Endodermal cell (in vitro differentiated cells): ENCODE measurements at regions not wholly inside any gene's neighbourhood (a gene's known extent, or its start where the extent isn't known, plus 50 kb on each side); places are given as distances from the start of the nearest gene placed in this dataset.

Source experiments
- DNase-seq: peaks from one replicate; pipeline ENCODE4 v3.0.0-alpha.2; 2017
- H3K27ac ChIP-seq: 2 replicates; pipeline ENCODE4 v1.5.1; 2013; ENCODE audit warnings: mild to moderate bottlenecking, low read depth, low read length, moderate library complexity
- H3K27me3 ChIP-seq: 2 replicates; pipeline ENCODE4 v1.6.1; 2013; ENCODE audit warnings: mild to moderate bottlenecking, low read length, moderate library complexity; ENCODE audit not compliant: insufficient read depth, control insufficient read depth, poor library complexity, severe bottlenecking
- H3K36me3 ChIP-seq: 2 replicates; pipeline ENCODE4 v1.7.0; 2013; ENCODE audit warnings: mild to moderate bottlenecking, low read length, moderate library complexity; ENCODE audit not compliant: control insufficient read depth, insufficient read depth
- H3K4me1 ChIP-seq: one replicate; pipeline ENCODE4 v1.7.0; 2013; ENCODE audit warnings: low read length; ENCODE audit not compliant: control insufficient read depth, insufficient read depth
- H3K4me3 ChIP-seq: 2 replicates; pipeline ENCODE4 v1.5.1; 2013; ENCODE audit warnings: mild to moderate bottlenecking, low read length, moderate library complexity
- H3K9ac ChIP-seq: 2 replicates; pipeline ENCODE4 v1.6.1; 2013; ENCODE audit warnings: mild to moderate bottlenecking, low read length, moderate library complexity; ENCODE audit not compliant: poor library complexity, severe bottlenecking; ENCODE audit errors: extremely low read depth
- H3K9me3 ChIP-seq: 2 replicates; pipeline ENCODE4 v1.6.1; 2013; ENCODE audit warnings: mild to moderate bottlenecking, low read length, moderate library complexity; ENCODE audit not compliant: control insufficient read depth
- H3K27ac Mint-ChIP-seq: 2 replicates; pipeline ENCODE4 v1.8.0; 2020; ENCODE audit warnings: mixed read lengths
- H3K27me3 Mint-ChIP-seq: 2 replicates; pipeline ENCODE4 v1.8.0; 2021; ENCODE audit warnings: mild to moderate bottlenecking, mixed read lengths; ENCODE audit not compliant: insufficient read depth
- H3K36me3 Mint-ChIP-seq: 2 replicates; pipeline ENCODE4 v1.8.0; 2020; ENCODE audit warnings: low read depth, mixed read lengths
- H3K4me1 Mint-ChIP-seq: 2 replicates; pipeline ENCODE4 v1.8.0; 2020; ENCODE audit warnings: mixed read lengths
- H3K4me3 Mint-ChIP-seq: 2 replicates; pipeline ENCODE4 v1.8.0; 2020; ENCODE audit warnings: mild to moderate bottlenecking, moderate library complexity, mixed read lengths
- H3K9me3 Mint-ChIP-seq: 2 replicates; pipeline ENCODE4 v1.8.0; 2020; ENCODE audit warnings: mild to moderate bottlenecking, mixed read lengths
- WGBS, 2 experiments: methylation state at CpG; one replicate each; pipeline versions ENCODE4 v1.1.5 to v1.1.7; 2013; ENCODE audit warnings: missing lambda C conversion rate in 2 of 2, mixed read lengths in 1 of 2; ENCODE audit not compliant: insufficient coverage in 1 of 2, insufficient read length in 1 of 2; 5-methylcytosine and 5-hydroxymethylcytosine counted together
- TF ChIP-seq, protein P1 (sequence below): fragments of 200-600 bp; sonication (generic); conservative IDR thresholded peaks from 2 replicates; pipeline ENCODE4 v1.5.0; 2021; ENCODE audit warnings: antibody characterized with exemption, mild to moderate bottlenecking

DNA sequence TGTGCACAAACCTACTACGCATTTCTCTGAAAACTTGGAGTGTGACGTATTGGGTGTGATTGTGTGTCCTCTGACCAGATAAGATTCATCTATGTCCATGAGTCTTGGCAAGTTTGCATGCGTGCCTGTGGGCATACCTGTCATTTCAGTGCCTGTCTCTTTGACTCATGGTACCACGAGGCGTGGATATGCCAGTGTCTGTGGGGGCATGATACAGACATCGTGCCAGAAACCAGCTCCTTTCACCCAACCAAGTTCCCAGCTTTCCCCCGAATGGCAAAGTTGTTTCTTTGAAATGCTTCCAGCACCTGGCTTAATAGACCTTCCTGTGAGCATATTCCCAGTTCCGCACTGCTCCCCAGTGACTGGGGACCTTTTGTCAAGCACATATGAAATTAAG, 241.9 kb upstream of the MVB12B start:
- DNase-seq, result no peak
- Mint-ChIP-seq H3K27ac (no peak overlapping the region), H3K4me3 (no peak overlapping the region), H3K9me3 (peaks cover 12% of the 10 kb centered on the region), H3K4me1 (no peaks in the 10 kb centered on the region), H3K36me3 (no peaks in the 10 kb centered on the region), H3K27me3 (peaks cover 11% of the 10 kb centered on the region)
- Histone ChIP-seq H3K9me3 (no peaks in the 10 kb centered on the region), H3K27me3 (peaks cover 16% of the 10 kb centered on the region), H3K27ac (no peak overlapping the region), H3K36me3 (no peaks in the 10 kb centered on the region), H3K4me1 (no peaks in the 10 kb centered on the region), H3K4me3 (no peak overlapping the region), H3K9ac (no peak overlapping the region)
- TF ChIP-seq, protein P1, sequence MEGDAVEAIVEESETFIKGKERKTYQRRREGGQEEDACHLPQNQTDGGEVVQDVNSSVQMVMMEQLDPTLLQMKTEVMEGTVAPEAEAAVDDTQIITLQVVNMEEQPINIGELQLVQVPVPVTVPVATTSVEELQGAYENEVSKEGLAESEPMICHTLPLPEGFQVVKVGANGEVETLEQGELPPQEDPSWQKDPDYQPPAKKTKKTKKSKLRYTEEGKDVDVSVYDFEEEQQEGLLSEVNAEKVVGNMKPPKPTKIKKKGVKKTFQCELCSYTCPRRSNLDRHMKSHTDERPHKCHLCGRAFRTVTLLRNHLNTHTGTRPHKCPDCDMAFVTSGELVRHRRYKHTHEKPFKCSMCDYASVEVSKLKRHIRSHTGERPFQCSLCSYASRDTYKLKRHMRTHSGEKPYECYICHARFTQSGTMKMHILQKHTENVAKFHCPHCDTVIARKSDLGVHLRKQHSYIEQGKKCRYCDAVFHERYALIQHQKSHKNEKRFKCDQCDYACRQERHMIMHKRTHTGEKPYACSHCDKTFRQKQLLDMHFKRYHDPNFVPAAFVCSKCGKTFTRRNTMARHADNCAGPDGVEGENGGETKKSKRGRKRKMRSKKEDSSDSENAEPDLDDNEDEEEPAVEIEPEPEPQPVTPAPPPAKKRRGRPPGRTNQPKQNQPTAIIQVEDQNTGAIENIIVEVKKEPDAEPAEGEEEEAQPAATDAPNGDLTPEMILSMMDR, result no peak
- WGBS, 2 experiments, result 89 to 93% methylated on average over 3 to 8 of the region's 8 CpGs

DNA sequence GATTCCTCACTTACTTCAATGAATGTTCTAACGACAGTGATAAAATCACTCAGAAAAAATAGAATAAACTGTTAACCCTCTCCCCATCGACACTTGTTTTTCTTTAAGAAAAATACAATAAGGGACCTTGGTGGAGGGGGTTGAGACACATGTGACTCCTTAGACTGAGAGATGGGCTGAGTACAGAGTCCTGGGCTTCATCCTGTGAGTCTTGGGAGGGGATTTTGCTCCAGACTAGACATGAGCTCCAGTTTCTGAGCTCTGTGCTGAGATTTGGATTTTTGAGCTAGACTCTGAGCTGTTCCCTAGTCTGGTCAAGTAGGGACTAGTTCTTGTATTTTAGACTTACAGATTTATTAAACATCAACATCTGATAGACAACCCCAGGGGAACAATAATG, 241.5 kb upstream of the MVB12B start:
- no peak overlapping the region for H3K9ac ChIP-seq
- no peaks in the 10 kb centered on the region for H3K9me3 ChIP-seq
- no peaks in the 10 kb centered on the region for H3K4me1 Mint-ChIP-seq
- H3K9me3 Mint-ChIP-seq, result peaks cover 8% of the 10 kb centered on the region
- TF ChIP-seq, protein P1, result no peak
- H3K27me3 Mint-ChIP-seq, result peaks cover 11% of the 10 kb centered on the region
- H3K36me3 ChIP-seq, result no peaks in the 10 kb centered on the region
- H3K27ac Mint-ChIP-seq, result no peak overlapping the region
- H3K27ac ChIP-seq, result no peak overlapping the region
- no peaks in the 10 kb centered on the region for H3K4me1 ChIP-seq
- no peak overlapping the region for H3K4me3 Mint-ChIP-seq
- DNase-seq, result no peak
- no peak overlapping the region for H3K4me3 ChIP-seq
- no peaks in the 10 kb centered on the region for H3K36me3 Mint-ChIP-seq
- peaks cover 16% of the 10 kb centered on the region for H3K27me3 ChIP-seq
- WGBS, 2 experiments, result 93% methylated on average over 2 of the region's 2 CpGs; no CpG with 5 or more reads in 1 of the 2 experiments

DNA sequence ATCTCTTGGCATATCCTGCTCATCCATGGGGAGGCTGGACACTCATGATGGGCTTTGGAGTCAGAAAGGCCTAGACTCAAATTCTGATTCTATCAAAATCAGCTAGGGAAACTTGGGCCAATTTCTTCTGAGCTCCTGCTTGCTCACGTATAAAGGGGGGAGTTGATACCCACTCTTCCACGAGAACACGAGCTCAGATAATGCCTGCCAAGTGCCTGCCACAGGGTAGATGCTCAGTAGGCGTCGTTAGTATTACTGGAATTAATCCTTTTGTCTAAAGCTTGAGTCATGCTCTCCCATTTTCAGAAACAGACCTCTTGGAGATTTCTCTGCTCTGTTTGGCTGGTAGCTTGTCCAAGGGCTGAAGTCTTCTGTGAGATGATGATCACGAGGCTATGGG, 238.3 kb upstream of the MVB12B start:
- Histone ChIP-seq H3K4me1 (no peaks in the 10 kb centered on the region), H3K4me3 (no peak overlapping the region), H3K9ac (no peak overlapping the region), H3K27me3 (peaks cover 16% of the 10 kb centered on the region), H3K36me3 (no peaks in the 10 kb centered on the region), H3K27ac (no peak overlapping the region), H3K9me3 (no peaks in the 10 kb centered on the region)
- DNase-seq, result no peak
- TF ChIP-seq, protein P1, result no peak
- H3K4me1 Mint-ChIP-seq, result no peaks in the 10 kb centered on the region
- H3K9me3 Mint-ChIP-seq, result no peaks in the 10 kb centered on the region
- no peaks in the 10 kb centered on the region for H3K36me3 Mint-ChIP-seq
- 84 to 88% methylated on average over 5 to 6 of the region's 6 CpGs for WGBS, 2 experiments
- H3K27ac Mint-ChIP-seq, result no peak overlapping the region
- no peak overlapping the region for H3K4me3 Mint-ChIP-seq
- H3K27me3 Mint-ChIP-seq, result peaks cover 5% of the 10 kb centered on the region
